PFSK-1 (cell line): ENCODE measurements at regions not wholly inside any gene's neighbourhood (a gene's known extent, or its start where the extent isn't known, plus 50 kb on each side); places are given as distances from the start of the nearest gene placed in this dataset.

Source experiments
- FOXP2 ChIP-seq: optimal IDR thresholded peaks from 2 replicates; pipeline ENCODE3; 2011; ENCODE audit warnings: borderline replicate concordance, control low read depth, inconsistent platforms; ENCODE audit not compliant: insufficient read depth; ENCODE audit errors: extremely low read length, extremely low read depth
- POLR2AphosphoS5 ChIP-seq: IDR thresholded peaks from 2 replicates; pipeline ENCODE4 v1.6.1; 2012; ENCODE audit warnings: low read depth, mild to moderate bottlenecking, control low read depth, low read length, moderate library complexity
- REST ChIP-seq, 2 experiments: IDR thresholded peaks; 2 replicates each; pipeline versions ENCODE4 v1.6.1 to v1.8.0; 2011 to 2012; ENCODE audit warnings: low read depth in 2 of 2, low read length in 2 of 2, control low read depth in 1 of 2, inconsistent platforms in 1 of 2, mild to moderate bottlenecking in 1 of 2, moderate library complexity in 1 of 2; ENCODE audit not compliant: insufficient read depth in 1 of 2
- SIN3A ChIP-seq: IDR thresholded peaks from 2 replicates; pipeline ENCODE4 v1.6.1; 2012; ENCODE audit warnings: mild to moderate bottlenecking, low read length, moderate library complexity, borderline replicate concordance; ENCODE audit not compliant: insufficient read depth
- TAF1 ChIP-seq: IDR thresholded peaks from 2 replicates; pipeline ENCODE4 v1.6.1; 2012; ENCODE audit warnings: low read length, control low read depth, borderline replicate concordance; ENCODE audit not compliant: insufficient read depth

GRCh38 chr9:17978773-17979172 lies 399.9 kb downstream of the SH3GL2 start:
- TF ChIP-seq TAF1 = no peak
- TF ChIP-seq SIN3A = no peak
- TF ChIP-seq POLR2AphosphoS5 = no peak
- TF ChIP-seq FOXP2 = no peak
- TF ChIP-seq REST (IDR thresholded peaks at IDR 0.05; ENCODE audit: insufficient read depth in 1 of 2, low read depth in 2 of 2, low read length in 2 of 2) = no peak

GRCh38 chr9:17986595-17986994 lies 407.7 kb downstream of the SH3GL2 start:
- no peak for TF ChIP-seq POLR2AphosphoS5
- no peak for TF ChIP-seq TAF1
- TF ChIP-seq SIN3A = no peak
- TF ChIP-seq FOXP2 = no peak
- no peak for TF ChIP-seq REST (IDR thresholded peaks at IDR 0.05; ENCODE audit: insufficient read depth in 1 of 2, low read depth in 2 of 2, low read length in 2 of 2)

- no peak for TF ChIP-seq FOXP2
These were observed 408.3 kb downstream of the SH3GL2 start for GRCh38 chr9:17987189-17987588.

GRCh38 chr9:17988489-17988888 lies 409.6 kb downstream of the SH3GL2 start:
- TF ChIP-seq TAF1 = no peak
- no peak for TF ChIP-seq REST (IDR thresholded peaks at IDR 0.05; ENCODE audit: insufficient read depth in 1 of 2, low read depth in 2 of 2, low read length in 2 of 2)
- no peak for TF ChIP-seq SIN3A
- TF ChIP-seq POLR2AphosphoS5 = no peak
- TF ChIP-seq FOXP2 = no peak

- no peak for TF ChIP-seq SIN3A
- TF ChIP-seq REST (IDR thresholded peaks at IDR 0.05; ENCODE audit: insufficient read depth in 1 of 2, low read depth in 2 of 2, low read length in 2 of 2) = no peak
- no peak for TF ChIP-seq TAF1
- no peak for TF ChIP-seq POLR2AphosphoS5
- no peak for TF ChIP-seq FOXP2
These were observed 411.7 kb downstream of the SH3GL2 start for GRCh38 chr9:17990602-17991001.

- TF ChIP-seq TAF1 (no peak), SIN3A (no peak), FOXP2 (no peak), REST (IDR thresholded peaks at IDR 0.05; ENCODE audit: insufficient read depth in 1 of 2, low read depth in 2 of 2, low read length in 2 of 2) (no peak), POLR2AphosphoS5 (no peak)
These were observed 414.2 kb downstream of the SH3GL2 start for GRCh38 chr9:17993024-17993423.
